GM12875 (cell line): ENCODE measurements at regions not wholly inside any gene's neighbourhood (a gene's known extent, or its start where the extent isn't known, plus 50 kb on each side); places are given as distances from the start of the nearest gene placed in this dataset.

ENCODE experiments used
- H3K4me3 ChIP-seq: one replicate; pipeline ENCODE4 v1.5.1; 2011; ENCODE audit warnings: low read depth, low read length, control low read depth
- CTCF ChIP-seq: IDR thresholded peaks from 2 replicates; pipeline ENCODE4 v1.5.1; 2011; ENCODE audit warnings: low read depth, mild to moderate bottlenecking, control low read depth, inconsistent platforms, low read length, moderate library complexity, borderline replicate concordance; ENCODE audit not compliant: insufficient read depth

GRCh38 chr6:153572371-153572770 lies 441.3 kb upstream of the RGS17 start:
- no peak overlapping the region for H3K4me3 ChIP-seq
- no peak for TF ChIP-seq CTCF

DNA sequence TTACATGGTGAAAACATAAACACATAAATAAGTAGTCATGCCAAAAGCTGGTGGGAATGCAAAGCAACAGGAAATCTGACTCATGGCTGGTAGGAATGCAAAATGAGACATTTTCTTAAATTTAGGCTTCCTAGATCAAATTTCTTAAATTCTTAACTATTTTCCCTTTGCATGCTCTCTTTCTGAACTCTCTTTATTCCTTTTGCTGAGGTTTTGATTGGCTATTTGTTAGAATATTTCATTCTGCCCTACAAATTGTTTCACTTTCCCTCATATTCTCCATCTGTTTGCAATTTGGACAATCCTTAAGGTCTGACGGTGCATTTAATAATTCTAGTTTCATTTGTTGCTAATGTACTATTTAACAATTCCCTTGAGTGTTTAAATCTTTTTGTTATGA lies 437.5 kb upstream of the RGS17 start:
- no peak overlapping the region for H3K4me3 ChIP-seq
- no peak for TF ChIP-seq CTCF

DNA sequence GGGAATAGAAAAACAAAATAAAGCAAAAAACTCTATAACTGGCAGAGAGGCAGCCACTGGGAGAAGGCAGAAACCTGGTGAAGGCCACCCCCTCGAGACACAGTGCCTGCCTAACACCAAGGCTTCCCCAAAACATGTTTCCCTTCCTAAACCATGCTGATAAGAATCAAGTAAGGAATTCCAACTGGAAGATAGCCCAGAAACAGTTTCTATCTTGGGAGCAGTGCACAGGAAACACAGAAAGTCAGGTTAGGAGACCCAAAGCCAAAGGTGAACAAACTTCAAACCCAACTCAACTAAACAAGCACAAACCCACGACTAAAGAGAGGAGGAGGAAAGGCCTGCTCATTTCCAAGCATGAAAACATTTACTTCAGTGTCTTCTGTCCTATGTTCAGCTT lies 433.7 kb upstream of the RGS17 start:
- no peak for TF ChIP-seq CTCF
- H3K4me3 ChIP-seq: no peak overlapping the region

GRCh38 chr6:153563001-153563400 lies 431.9 kb upstream of the RGS17 start:
- TF ChIP-seq CTCF: no peak
- no peak overlapping the region for H3K4me3 ChIP-seq

DNA sequence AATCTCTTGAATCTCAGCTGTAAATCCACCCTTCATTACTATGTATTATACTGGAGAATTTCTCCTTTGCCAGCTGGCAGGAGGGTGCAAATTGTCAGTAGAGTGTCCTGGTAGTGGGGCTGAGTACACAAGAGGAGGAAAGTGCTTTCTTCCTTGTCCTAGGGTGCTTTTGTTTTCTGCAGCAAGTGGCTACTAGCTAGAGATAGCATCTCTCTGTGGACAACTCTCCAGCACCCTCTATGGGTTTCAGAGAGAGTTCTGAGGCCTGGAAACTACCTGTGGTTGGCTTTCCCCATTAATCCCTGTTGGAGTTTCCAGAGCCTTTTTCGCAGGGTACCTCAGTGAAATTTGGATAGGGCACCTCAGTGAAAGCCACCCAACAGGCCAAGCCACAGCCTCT lies 422.5 kb upstream of the RGS17 start:
- 0 out of 2 replicates have a peak, but pooled peaks have one; percentile 18 for TF ChIP-seq CTCF

GRCh38 chr6:153539602-153540001 lies 408.5 kb upstream of the RGS17 start:
- no peak for TF ChIP-seq CTCF
- no peak overlapping the region for H3K4me3 ChIP-seq

More for the DNA sequence above, 422.5 kb upstream of the RGS17 start:
- no peak overlapping the region for H3K4me3 ChIP-seq

DNA sequence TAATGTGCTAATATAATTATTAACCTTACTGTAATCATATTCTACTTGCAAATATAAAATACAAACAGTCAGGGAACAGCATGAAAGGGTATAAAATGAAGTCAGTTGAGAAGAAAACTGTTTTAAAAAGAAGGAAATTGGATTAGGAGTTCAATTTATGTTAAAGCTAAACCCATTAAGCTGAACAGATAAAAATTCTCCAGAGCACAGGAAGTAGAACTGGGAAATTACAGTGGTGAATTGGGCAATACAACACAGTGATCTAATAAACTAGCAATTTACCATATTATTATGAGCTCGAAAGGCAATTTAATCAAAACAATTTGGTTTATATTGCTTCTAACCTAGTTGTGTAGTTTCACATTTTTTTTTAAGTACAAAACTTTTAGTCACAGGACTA lies 407.4 kb upstream of the RGS17 start:
- no peak for TF ChIP-seq CTCF
- no peak overlapping the region for H3K4me3 ChIP-seq
